Fibroblast of lung (primary cell): ENCODE measurements at regions not wholly inside any gene's neighbourhood (a gene's known extent, or its start where the extent isn't known, plus 50 kb on each side); places are given as distances from the start of the nearest gene placed in this dataset.

Experiments used
- DNase-seq, 2 donors: peaks; one replicate each; pipeline versions ENCODE4 v3.0.0 to v3.0.0-alpha.2; 2010; ENCODE audit warnings: low read depth in 2 of 2
- H2AFZ ChIP-seq: 2 replicates; pipeline ENCODE4 v1.5.1; 2012; ENCODE audit warnings: low read length, control low read depth, inconsistent platforms
- H3K27ac ChIP-seq: 2 replicates; pipeline ENCODE4 v1.5.1; 2011; ENCODE audit warnings: low read length, control low read depth; ENCODE audit not compliant: insufficient read depth
- H3K27me3 ChIP-seq: 2 replicates; pipeline ENCODE4 v1.5.1; 2011; ENCODE audit warnings: mild to moderate bottlenecking, low read length; ENCODE audit not compliant: control insufficient read depth, insufficient read depth
- H3K36me3 ChIP-seq: 2 replicates; pipeline ENCODE4 v1.5.1; 2011; ENCODE audit warnings: low read length; ENCODE audit not compliant: control insufficient read depth, insufficient read depth
- H3K4me1 ChIP-seq: 2 replicates; pipeline ENCODE4 v1.5.1; 2011; ENCODE audit warnings: low read length; ENCODE audit not compliant: control insufficient read depth, insufficient read depth; ENCODE audit errors: extremely low read depth
- H3K4me2 ChIP-seq: 2 replicates; pipeline ENCODE4 v1.5.1; 2011; ENCODE audit warnings: low read length, control low read depth; ENCODE audit not compliant: insufficient read depth; ENCODE audit errors: extremely low read depth
- H3K4me3 ChIP-seq, 4 experiments: fragments of 200-600 bp in 1 of 4; sonication (generic) in 1 of 4; replicated peaks in 1 of 4; 2 replicates each; pipeline ENCODE4 v1.5.1; 2011 to 2016; ENCODE audit warnings: low read length in 4 of 4, low read depth in 3 of 4, mild to moderate bottlenecking in 3 of 4, control low read depth in 2 of 4, inconsistent platforms in 1 of 4, mixed read lengths in 1 of 4; ENCODE audit not compliant: insufficient read depth in 1 of 4; ENCODE audit errors: control extremely low read depth in 1 of 4
- H3K79me2 ChIP-seq: 2 replicates; pipeline ENCODE4 v1.5.1; 2012; ENCODE audit warnings: mild to moderate bottlenecking, low read length, inconsistent platforms; ENCODE audit not compliant: control insufficient read depth, insufficient read depth
- H3K9ac ChIP-seq: 2 replicates; pipeline ENCODE4 v1.5.1; 2011; ENCODE audit warnings: mild to moderate bottlenecking, low read length, control low read depth; ENCODE audit not compliant: insufficient read depth
- H3K9me3 ChIP-seq: 2 replicates; pipeline ENCODE4 v1.5.1; 2012; ENCODE audit warnings: low read depth, low read length; ENCODE audit not compliant: control insufficient read depth, insufficient read depth
- H4K20me1 ChIP-seq: 2 replicates; pipeline ENCODE4 v1.5.1; 2011; ENCODE audit warnings: low read length; ENCODE audit not compliant: control insufficient read depth, insufficient read depth; ENCODE audit errors: extremely low read depth
- EZH2 ChIP-seq: IDR thresholded peaks from 2 replicates; pipeline ENCODE4 v1.5.1; 2012; ENCODE audit warnings: low read length, control low read depth, mild to moderate bottlenecking; ENCODE audit errors: missing control alignments
- TF ChIP-seq, protein P1 (sequence below), 2 donors: IDR thresholded peaks in 1 of 2; conservative IDR thresholded peaks in 1 of 2; 1 replicate in 1 of 2; 2 replicates in 1 of 2; pipeline ENCODE4 v1.5.1; 2011 to 2012; ENCODE audit warnings: low read length in 2 of 2, control low read depth in 1 of 2, inconsistent platforms in 1 of 2, low read depth in 1 of 2, mild to moderate bottlenecking in 1 of 2

DNA sequence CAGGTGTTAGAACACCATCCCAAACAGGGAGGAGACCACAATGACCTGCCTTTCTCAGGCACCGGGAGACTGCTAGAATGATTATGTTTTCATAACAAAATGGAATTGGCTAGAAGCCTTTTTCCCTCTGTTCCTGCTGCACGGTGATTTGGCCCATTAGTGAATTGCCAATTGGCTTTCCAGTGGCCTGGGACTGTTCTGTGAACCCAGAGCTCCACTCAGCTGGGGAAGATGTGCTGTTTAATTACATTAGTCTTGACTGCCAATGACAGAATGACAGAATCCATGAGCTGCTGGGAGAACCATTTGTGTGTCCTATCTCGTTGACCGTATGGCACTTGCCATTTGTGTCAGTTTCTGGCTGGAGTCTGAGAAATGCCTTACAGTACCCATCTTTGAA, 242.9 kb downstream of the CDH11 start:
- TF ChIP-seq EZH2 = no peak
- TF ChIP-seq, protein P1, sequence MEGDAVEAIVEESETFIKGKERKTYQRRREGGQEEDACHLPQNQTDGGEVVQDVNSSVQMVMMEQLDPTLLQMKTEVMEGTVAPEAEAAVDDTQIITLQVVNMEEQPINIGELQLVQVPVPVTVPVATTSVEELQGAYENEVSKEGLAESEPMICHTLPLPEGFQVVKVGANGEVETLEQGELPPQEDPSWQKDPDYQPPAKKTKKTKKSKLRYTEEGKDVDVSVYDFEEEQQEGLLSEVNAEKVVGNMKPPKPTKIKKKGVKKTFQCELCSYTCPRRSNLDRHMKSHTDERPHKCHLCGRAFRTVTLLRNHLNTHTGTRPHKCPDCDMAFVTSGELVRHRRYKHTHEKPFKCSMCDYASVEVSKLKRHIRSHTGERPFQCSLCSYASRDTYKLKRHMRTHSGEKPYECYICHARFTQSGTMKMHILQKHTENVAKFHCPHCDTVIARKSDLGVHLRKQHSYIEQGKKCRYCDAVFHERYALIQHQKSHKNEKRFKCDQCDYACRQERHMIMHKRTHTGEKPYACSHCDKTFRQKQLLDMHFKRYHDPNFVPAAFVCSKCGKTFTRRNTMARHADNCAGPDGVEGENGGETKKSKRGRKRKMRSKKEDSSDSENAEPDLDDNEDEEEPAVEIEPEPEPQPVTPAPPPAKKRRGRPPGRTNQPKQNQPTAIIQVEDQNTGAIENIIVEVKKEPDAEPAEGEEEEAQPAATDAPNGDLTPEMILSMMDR (conservative IDR thresholded peaks at IDR 0.05 in 1 of 2, IDR thresholded peaks at IDR 0.05 in 1 of 2; ENCODE audit: low read depth in 1 of 2, low read length in 2 of 2) = no peak
- Histone ChIP-seq H3K79me2 (no peaks in the 10 kb centered on the region), H3K4me1 (no peaks in the 10 kb centered on the region), H3K27ac (no peak overlapping the region), H3K4me2 (no peak overlapping the region), H3K27me3 (no peaks in the 10 kb centered on the region), H3K9ac (no peak overlapping the region), H2AFZ (no peak overlapping the region), H3K9me3 (no peaks in the 10 kb centered on the region), H3K4me3 (no peak overlapping the region), H3K36me3 (no peaks in the 10 kb centered on the region), H4K20me1 (no peaks in the 10 kb centered on the region)
- DNase-seq = no peak

DNA sequence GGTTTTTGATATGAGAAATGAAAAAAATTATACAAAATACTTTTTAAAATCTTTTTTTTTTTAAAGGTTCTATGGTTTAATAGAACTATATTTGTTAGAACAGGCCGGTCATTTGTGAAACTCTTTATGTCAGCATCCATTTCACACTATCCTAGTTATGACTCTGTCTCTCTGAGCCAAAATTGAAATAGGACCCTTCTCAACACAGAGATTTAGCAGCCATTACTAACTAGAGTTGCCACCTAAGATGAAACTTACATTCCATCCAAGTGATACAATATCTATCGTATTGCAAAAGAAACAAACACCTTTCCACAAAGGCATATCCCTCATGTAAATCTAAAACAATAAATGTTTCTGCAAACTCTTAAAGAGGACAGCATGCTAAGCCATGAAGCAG, 249.8 kb downstream of the CDH11 start:
- H3K4me2 ChIP-seq = no peak overlapping the region
- no peaks in the 10 kb centered on the region for H3K4me1 ChIP-seq
- H3K27me3 ChIP-seq = no peaks in the 10 kb centered on the region
- TF ChIP-seq, protein P1 (conservative IDR thresholded peaks at IDR 0.05 in 1 of 2, IDR thresholded peaks at IDR 0.05 in 1 of 2; ENCODE audit: low read depth in 1 of 2, low read length in 2 of 2) = no peak
- no peak for TF ChIP-seq EZH2
- H3K9me3 ChIP-seq = no peaks in the 10 kb centered on the region
- H3K27ac ChIP-seq = no peak overlapping the region
- H3K36me3 ChIP-seq = no peaks in the 10 kb centered on the region
- no peak overlapping the region for H2AFZ ChIP-seq
- H3K4me3 ChIP-seq = no peak overlapping the region
- no peaks in the 10 kb centered on the region for H3K79me2 ChIP-seq
- no peak for DNase-seq
- no peak overlapping the region for H3K9ac ChIP-seq
- no peaks in the 10 kb centered on the region for H4K20me1 ChIP-seq

DNA sequence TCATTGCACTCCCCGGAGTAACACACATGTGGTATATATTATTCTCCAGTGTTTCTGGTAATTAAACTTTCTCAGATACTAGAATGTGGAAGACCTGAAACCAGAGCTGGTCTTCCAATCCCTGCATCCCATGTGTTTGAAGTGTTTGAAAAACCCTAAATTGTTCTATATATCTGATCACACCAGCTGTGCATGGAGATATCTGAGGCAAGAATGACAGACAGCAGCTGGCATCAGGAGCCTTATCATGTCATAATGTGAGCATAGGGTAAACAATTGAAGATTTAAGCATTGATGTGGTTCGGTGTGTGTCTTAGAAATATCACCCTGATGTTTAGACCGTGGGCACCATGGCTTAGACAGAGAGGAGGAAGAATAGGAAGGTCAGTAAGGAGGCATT, 251.0 kb downstream of the CDH11 start:
- Histone ChIP-seq H4K20me1 (no peaks in the 10 kb centered on the region), H2AFZ (no peak overlapping the region), H3K36me3 (no peaks in the 10 kb centered on the region), H3K4me3 (no peak overlapping the region), H3K27me3 (no peaks in the 10 kb centered on the region), H3K79me2 (no peaks in the 10 kb centered on the region), H3K4me2 (no peak overlapping the region), H3K27ac (no peak overlapping the region), H3K4me1 (no peaks in the 10 kb centered on the region), H3K9ac (no peak overlapping the region), H3K9me3 (no peaks in the 10 kb centered on the region)
- TF ChIP-seq EZH2 = no peak
- TF ChIP-seq, protein P1 (conservative IDR thresholded peaks at IDR 0.05 in 1 of 2, IDR thresholded peaks at IDR 0.05 in 1 of 2; ENCODE audit: low read depth in 1 of 2, low read length in 2 of 2) = no peak
- DNase-seq = no peak
